ENCODE measurements at regions not wholly inside any gene's neighbourhood (a gene's known extent, or its start where the extent isn't known, plus 50 kb on each side); places are given as distances from the start of the nearest gene placed in this dataset.

- Histone ChIP-seq H3K36me3 (no peaks in the 10 kb centered on the region), H3K9me3 (peaks cover 0 to 9% (median 0%) of the 10 kb centered on the region in 3 donors), H3K4me1 (peaks cover 0 to under 1% (median 0%) of the 10 kb centered on the region in 3 donors), H3K4me3 (no peak overlapping the region), H3K27ac (no peak overlapping the region), H3K27me3 (no peaks in the 10 kb centered on the region)
- TF ChIP-seq CTCF (IDR thresholded peaks at IDR 0.05) (no peak), POLR2A (IDR thresholded peaks at IDR 0.05) (no peak)
- intact Hi-C loops (cut with DNase I), result no loop called here
- WGBS, 2 donors, result 74 to 83% methylated on average over 6 of the region's 6 CpGs
- no peak for DNase-seq
Observed at GRCh38 chr2:186959486-186959885, 110.5 kb upstream of the ZSWIM2 start.

DNA sequence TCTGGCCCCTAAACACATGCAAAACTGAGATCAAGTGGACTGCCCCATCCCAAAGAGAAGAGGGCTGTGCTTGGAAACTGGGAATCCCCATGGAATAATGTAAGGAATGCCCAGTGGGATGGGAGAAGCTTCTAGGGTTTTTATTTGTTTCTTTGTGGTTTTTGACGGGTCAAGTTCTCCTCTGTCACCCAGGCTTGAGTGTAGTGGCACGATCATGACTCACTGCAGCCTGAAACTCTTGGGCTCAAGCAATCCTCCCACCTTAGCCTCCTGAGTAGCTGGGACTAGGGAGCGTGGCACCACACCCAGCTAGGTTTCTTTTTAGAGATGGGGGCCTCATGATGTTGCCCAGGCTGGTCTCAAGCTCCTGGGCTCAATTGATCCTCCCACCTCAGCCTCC is 101.7 kb upstream of the ZSWIM2 start:
- Histone ChIP-seq H3K27ac (no peak overlapping the region), H3K9me3 (no peaks in the 10 kb centered on the region), H3K4me3 (no peak overlapping the region), H3K27me3 (no peaks in the 10 kb centered on the region), H3K4me1 (peaks cover 0 to 4% (median 0%) of the 10 kb centered on the region in 3 donors), H3K36me3 (no peaks in the 10 kb centered on the region)
- WGBS, 2 donors, result 83 to 86% methylated on average over 3 of the region's 3 CpGs
- TF ChIP-seq CTCF (IDR thresholded peaks at IDR 0.05) (no peak), POLR2A (IDR thresholded peaks at IDR 0.05) (no peak)
- DNase-seq, result no peak
- intact Hi-C loops (cut with DNase I), result no loop called here

GRCh38 chr2:186949726-186950256 is 100.8 kb upstream of the ZSWIM2 start:
- no peak overlapping the region for H3K27ac ChIP-seq
- H3K4me1 ChIP-seq, result peaks cover 0 to 4% (median 0%) of the 10 kb centered on the region in 3 donors
- H3K4me3 ChIP-seq, result no peak overlapping the region
- no peaks in the 10 kb centered on the region for H3K9me3 ChIP-seq
- H3K36me3 ChIP-seq, result no peaks in the 10 kb centered on the region
- no peaks in the 10 kb centered on the region for H3K27me3 ChIP-seq
- intact Hi-C loops (cut with DNase I), result no loop called here
- TF ChIP-seq POLR2A (IDR thresholded peaks at IDR 0.05) (no peak), CTCF (IDR thresholded peaks at IDR 0.05) (no peak)
- 69% methylated on average over 4 of the region's 4 CpGs for WGBS, 2 donors
- DNase-seq, result no peak

GRCh38 chr2:186947516-186947915 is 98.5 kb upstream of the ZSWIM2 start:
- Histone ChIP-seq H3K4me3 (no peak overlapping the region), H3K27me3 (no peaks in the 10 kb centered on the region), H3K4me1 (no peaks in the 10 kb centered on the region), H3K36me3 (no peaks in the 10 kb centered on the region), H3K9me3 (no peaks in the 10 kb centered on the region), H3K27ac (no peak overlapping the region)
- WGBS, 2 donors, result 78 to 90% methylated on average over 2 of the region's 2 CpGs
- no peak for TF ChIP-seq CTCF (IDR thresholded peaks at IDR 0.05)
- TF ChIP-seq POLR2A (IDR thresholded peaks at IDR 0.05), result no peak
- intact Hi-C loops (cut with DNase I), result no loop called here
- DNase-seq, result no peak

- H3K36me3 ChIP-seq, result no peaks in the 10 kb centered on the region
- TF ChIP-seq CTCF (IDR thresholded peaks at IDR 0.05) (no peak), POLR2A (IDR thresholded peaks at IDR 0.05) (no peak)
- intact Hi-C loops (cut with DNase I), result no loop called here
Observed at GRCh38 chr2:186946896-186947467, 98.0 kb upstream of the ZSWIM2 start.

More at GRCh38 chr2:186946896-186947467, 98.0 kb upstream of the ZSWIM2 start:
- 35 to 52% methylated on average over 2 of the region's 2 CpGs for WGBS, 2 donors
- Histone ChIP-seq H3K27ac (no peak overlapping the region), H3K4me3 (no peak overlapping the region), H3K27me3 (no peaks in the 10 kb centered on the region), H3K9me3 (no peaks in the 10 kb centered on the region), H3K4me1 (no peaks in the 10 kb centered on the region)
- DNase-seq, result no peak
